ENCODE measurements at regions not wholly inside any gene's neighbourhood (a gene's known extent, or its start where the extent isn't known, plus 50 kb on each side); places are given as distances from the start of the nearest gene placed in this dataset.

DNA sequence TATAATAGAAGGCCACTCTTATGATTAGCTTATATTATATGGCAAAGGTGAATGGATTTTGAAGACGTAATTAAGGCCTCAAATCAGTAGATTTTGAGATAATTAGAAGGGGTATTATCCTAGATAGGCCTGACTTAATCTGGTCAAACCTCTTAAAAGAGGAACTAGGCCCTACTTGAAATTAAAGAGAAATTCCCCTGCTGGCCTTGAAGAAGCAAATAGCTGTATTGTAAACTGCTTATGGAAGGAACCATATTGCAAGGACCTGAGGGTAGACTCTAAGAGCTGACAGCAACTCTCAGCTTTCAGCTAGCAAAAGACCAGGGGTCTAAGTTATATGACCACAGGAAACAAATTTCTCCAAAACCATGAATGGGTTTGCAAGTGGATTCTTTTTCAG, 219.0 kb upstream of the ONECUT1 start:
- no peaks in the 10 kb centered on the region for H3K4me1 Mint-ChIP-seq
- no peak overlapping the region for H3K4me3 Mint-ChIP-seq
- H3K27me3 Mint-ChIP-seq (ENCODE audit: low read depth): peaks cover 8% of the 10 kb centered on the region
- H3K27ac Mint-ChIP-seq: no peak overlapping the region
- H3K9me3 Mint-ChIP-seq: no peaks in the 10 kb centered on the region
- TF ChIP-seq, protein P1, sequence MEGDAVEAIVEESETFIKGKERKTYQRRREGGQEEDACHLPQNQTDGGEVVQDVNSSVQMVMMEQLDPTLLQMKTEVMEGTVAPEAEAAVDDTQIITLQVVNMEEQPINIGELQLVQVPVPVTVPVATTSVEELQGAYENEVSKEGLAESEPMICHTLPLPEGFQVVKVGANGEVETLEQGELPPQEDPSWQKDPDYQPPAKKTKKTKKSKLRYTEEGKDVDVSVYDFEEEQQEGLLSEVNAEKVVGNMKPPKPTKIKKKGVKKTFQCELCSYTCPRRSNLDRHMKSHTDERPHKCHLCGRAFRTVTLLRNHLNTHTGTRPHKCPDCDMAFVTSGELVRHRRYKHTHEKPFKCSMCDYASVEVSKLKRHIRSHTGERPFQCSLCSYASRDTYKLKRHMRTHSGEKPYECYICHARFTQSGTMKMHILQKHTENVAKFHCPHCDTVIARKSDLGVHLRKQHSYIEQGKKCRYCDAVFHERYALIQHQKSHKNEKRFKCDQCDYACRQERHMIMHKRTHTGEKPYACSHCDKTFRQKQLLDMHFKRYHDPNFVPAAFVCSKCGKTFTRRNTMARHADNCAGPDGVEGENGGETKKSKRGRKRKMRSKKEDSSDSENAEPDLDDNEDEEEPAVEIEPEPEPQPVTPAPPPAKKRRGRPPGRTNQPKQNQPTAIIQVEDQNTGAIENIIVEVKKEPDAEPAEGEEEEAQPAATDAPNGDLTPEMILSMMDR (IDR thresholded peaks at IDR 0.05; ENCODE audit: unreplicated experiment in 3 of 3): no peak
- H3K36me3 Mint-ChIP-seq (ENCODE audit: low read depth): no peaks in the 10 kb centered on the region

DNA sequence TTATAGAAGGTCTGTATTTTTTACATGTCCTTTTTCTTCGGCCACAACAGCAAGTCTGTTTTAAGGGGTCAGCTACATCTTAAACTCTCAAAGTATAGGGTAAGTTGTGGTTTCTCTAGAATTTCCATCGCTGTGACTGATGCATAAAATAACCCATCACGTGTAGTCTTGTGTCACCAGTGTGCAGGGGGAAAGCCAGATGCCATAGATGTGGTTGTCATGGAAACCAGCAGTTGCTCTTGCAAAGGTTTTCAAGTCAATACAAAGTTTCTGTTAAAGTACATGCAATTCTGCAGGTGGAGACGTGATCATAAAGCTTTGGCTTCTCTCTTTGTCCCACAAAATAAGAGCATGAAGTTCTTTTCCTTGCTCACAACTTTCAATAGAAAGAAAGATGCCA, 210.3 kb upstream of the ONECUT1 start:
- Mint-ChIP-seq H3K4me1 (no peaks in the 10 kb centered on the region), H3K9me3 (no peaks in the 10 kb centered on the region), H3K36me3 (ENCODE audit: low read depth) (no peaks in the 10 kb centered on the region), H3K4me3 (no peak overlapping the region), H3K27ac (no peak overlapping the region), H3K27me3 (ENCODE audit: low read depth) (peaks cover 13% of the 10 kb centered on the region)
- TF ChIP-seq, protein P1 (IDR thresholded peaks at IDR 0.05; ENCODE audit: unreplicated experiment in 3 of 3): no peak

- H3K9me3 Mint-ChIP-seq: peaks cover 13% of the 10 kb centered on the region
Observed at GRCh38 chr15:52997123-52997522, 207.0 kb upstream of the ONECUT1 start.

DNA sequence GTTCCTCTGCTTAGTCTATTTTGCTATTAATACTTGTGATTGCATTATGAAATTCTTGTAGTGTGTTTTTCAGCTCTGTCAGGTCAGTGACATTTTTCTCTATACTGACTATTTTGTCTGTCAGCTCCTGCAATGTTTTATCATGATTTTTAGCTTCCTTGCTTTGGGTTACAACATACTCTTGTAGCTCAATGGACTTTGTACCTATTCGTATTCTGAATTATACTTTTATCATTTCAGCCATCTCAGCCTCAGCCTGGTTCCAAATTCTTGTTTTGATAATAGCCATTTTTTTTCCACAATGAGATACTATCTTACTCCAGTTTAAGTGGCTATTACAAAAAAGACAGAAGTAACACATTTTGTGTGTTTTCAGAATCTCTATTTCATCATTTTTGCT, 204.2 kb upstream of the ONECUT1 start:
- no peak overlapping the region for H3K27ac Mint-ChIP-seq
- H3K36me3 Mint-ChIP-seq (ENCODE audit: low read depth): no peaks in the 10 kb centered on the region
- no peaks in the 10 kb centered on the region for H3K27me3 Mint-ChIP-seq (ENCODE audit: low read depth)
- H3K4me1 Mint-ChIP-seq: no peaks in the 10 kb centered on the region
- H3K4me3 Mint-ChIP-seq: no peak overlapping the region
- peaks cover 17% of the 10 kb centered on the region for H3K9me3 Mint-ChIP-seq
- TF ChIP-seq, protein P1 (IDR thresholded peaks at IDR 0.05; ENCODE audit: unreplicated experiment in 3 of 3): no peak

More at GRCh38 chr15:52997123-52997522, 207.0 kb upstream of the ONECUT1 start:
- Mint-ChIP-seq H3K36me3 (ENCODE audit: low read depth) (no peaks in the 10 kb centered on the region), H3K27ac (no peak overlapping the region), H3K4me3 (no peak overlapping the region), H3K27me3 (ENCODE audit: low read depth) (peaks cover 1% of the 10 kb centered on the region), H3K4me1 (no peaks in the 10 kb centered on the region)
- TF ChIP-seq, protein P1 (IDR thresholded peaks at IDR 0.05; ENCODE audit: unreplicated experiment in 3 of 3): no peak

GRCh38 chr15:52984507-52984906, 194.4 kb upstream of the ONECUT1 start:
- Mint-ChIP-seq H3K9me3 (no peaks in the 10 kb centered on the region), H3K4me3 (no peak overlapping the region), H3K4me1 (no peaks in the 10 kb centered on the region), H3K27ac (no peak overlapping the region), H3K27me3 (ENCODE audit: low read depth) (peaks cover 8% of the 10 kb centered on the region), H3K36me3 (ENCODE audit: low read depth) (no peaks in the 10 kb centered on the region)
- TF ChIP-seq, protein P1 (IDR thresholded peaks at IDR 0.05; ENCODE audit: unreplicated experiment in 3 of 3): no peak

DNA sequence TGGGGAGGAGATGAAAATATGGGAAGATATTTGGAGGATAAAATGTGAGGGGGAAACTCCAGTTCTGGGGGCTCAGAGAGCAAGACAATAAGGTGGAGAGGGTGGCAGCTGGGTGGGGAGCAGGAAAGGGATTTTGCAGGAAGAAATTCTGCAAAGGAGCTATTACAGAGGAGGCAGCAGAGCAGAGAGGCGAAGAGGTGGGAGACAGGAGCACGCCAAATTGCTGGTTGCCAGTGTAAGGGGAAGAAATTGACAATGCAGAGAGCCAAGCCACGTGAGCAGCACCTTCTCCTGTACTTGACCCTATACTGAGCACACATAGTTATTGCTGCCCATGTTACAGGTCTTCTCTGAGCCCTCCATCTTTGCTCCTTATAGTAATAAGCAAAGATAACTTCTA, 190.3 kb upstream of the ONECUT1 start:
- TF ChIP-seq, protein P1 (IDR thresholded peaks at IDR 0.05; ENCODE audit: unreplicated experiment in 3 of 3): no peak
- Mint-ChIP-seq H3K4me3 (no peak overlapping the region), H3K27me3 (ENCODE audit: low read depth) (peaks cover 8% of the 10 kb centered on the region)

More for the DNA sequence above, 190.3 kb upstream of the ONECUT1 start:
- H3K4me1 Mint-ChIP-seq: no peaks in the 10 kb centered on the region
- no peak overlapping the region for H3K27ac Mint-ChIP-seq
- no peaks in the 10 kb centered on the region for H3K9me3 Mint-ChIP-seq
- H3K36me3 Mint-ChIP-seq (ENCODE audit: low read depth): no peaks in the 10 kb centered on the region

Data from nephron (organoid).